ENCODE measurements at regions not wholly inside any gene's neighbourhood (a gene's known extent, or its start where the extent isn't known, plus 50 kb on each side); places are given as distances from the start of the nearest gene placed in this dataset.
"Not testable (repeated sequence)": the region's sequence is repeated elsewhere in the genome, so short reads cannot be mapped to it uniquely, and the experiment has no call there.

DNA sequence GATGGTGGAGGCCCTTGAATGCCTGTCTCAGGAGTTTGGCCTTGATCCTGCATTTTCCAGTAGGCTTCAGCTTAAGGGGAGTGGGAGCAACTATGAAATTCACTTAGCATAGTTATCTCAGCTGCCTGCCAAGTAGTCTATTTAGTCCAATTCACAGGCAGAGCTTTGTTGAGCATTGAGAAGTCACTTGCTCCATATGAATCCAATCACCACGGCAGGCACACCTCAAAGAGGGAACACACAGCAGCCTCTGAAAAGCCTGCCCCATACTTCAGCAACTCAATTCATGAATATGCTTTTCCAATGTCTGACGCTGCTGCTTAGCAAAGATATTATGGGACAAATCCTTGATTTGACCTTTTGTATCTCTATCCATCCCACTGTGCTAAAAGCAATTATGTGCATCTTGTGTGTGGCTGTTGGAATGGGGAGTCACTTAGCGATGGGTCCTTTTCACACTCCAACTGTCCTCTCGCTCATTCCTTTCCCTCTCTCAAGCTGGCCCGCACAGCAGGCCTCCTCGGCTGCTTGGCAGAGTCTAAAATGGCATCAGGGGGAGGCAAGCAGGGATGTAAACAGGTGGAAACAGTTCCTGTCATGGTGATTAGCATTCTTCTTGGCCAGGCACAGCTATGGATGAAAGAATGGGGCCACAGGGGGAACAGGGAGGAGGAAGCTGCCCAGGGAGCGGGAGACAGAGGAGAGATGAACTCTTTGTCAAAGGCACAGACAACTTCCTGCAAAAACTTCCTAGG is 56.0 kb upstream of the LRPPRC start:
- no peak for DNase-seq

- DNase-seq, result no peak
Measured at GRCh38 chr2:44052584-44052983, 56.8 kb upstream of the LRPPRC start.

DNA sequence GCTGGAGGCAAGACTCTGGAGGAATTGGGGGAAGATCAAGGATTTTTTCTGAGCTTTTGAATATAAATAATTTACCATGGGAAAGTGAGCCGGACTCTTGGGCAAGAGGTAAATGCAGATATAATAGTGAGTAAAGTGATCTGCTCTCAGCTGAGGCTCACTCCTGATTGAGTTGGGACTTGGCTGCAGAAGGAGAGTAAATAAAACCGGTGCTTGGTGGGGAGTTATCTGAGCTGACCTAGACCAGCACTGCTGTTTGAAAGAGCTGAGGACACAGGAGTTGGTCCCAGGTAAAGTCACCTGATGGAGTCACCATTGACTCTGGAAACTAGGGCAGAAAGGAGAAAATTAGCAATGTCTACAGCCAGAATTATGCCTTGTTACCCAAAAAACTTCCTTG is 57.3 kb upstream of the LRPPRC start:
- no peak for DNase-seq

GRCh38 chr2:44053456-44053855 is 57.7 kb upstream of the LRPPRC start:
- DNase-seq, result no peak

DNA sequence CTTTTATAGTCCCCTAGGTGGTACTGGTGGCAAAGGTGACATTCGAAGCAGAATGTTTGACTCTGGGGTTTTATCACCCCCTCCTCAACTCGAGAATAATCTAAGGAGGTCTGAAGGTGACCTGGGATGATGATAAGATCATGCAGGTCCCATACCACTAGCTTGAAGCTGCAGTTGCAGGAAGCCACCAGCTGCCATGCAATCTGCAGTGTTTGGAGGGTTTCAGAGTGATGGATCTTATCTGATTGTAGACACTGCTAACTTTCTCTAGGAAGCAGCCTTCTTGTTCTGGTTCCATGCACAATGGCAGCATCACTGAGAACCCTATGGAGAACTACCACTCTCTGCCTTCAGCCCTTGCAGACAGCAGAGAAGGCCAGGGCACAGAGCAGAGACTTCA is 59.4 kb upstream of the LRPPRC start:
- no peak for DNase-seq

GRCh38 chr2:44055664-44056063 is 59.9 kb upstream of the LRPPRC start:
- no peak for DNase-seq

- no peak for DNase-seq
Measured at GRCh38 chr2:44056947-44057346, 61.2 kb upstream of the LRPPRC start.

- not testable (repeated sequence) for DNase-seq
Measured at GRCh38 chr2:44060286-44060685, 64.5 kb upstream of the LRPPRC start.

DNA sequence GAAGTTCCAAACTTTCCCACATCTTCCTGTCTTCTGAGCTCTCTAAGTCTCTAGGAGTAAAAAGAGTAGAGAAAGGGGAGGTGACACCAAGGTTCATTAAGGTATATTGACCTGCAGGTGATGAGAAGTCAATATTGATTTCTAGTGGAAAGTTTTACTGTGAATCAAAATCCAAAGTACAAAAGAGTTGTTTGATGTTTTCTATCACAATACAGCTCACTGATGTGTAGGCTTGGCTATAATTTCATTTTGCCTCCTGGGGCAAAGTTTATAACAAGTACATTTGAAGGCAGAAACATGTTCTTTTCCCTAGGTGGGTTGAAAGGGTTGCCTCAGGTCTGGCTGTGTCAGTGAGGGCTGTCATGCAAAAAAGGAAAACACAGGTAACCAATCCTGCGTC is 65.2 kb upstream of the LRPPRC start:
- no peak for DNase-seq

GRCh38 chr2:44061469-44061868 is 65.7 kb upstream of the LRPPRC start:
- no peak for DNase-seq

DNA sequence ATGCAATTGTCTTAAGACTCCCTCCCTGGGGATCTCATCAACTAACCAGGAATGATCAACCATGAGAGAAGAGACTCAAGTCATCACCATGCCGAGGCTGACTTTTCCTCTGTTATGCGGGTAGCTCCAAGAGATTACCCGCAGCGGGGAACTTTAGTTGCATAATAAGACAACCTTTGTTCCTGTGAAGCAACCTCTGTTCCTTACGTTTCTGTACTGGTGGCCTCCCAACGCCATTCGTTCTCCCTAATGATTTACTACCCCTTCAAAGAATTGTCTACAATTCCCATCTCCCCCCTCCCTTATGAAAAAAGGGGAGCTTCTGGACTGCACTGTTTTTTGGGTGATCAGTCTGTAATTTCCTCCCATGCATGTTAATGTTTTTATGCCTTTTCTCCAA is 66.1 kb upstream of the LRPPRC start:
- DNase-seq, result no peak

GRCh38 chr2:44063033-44063432 is 67.2 kb upstream of the LRPPRC start:
- no peak for DNase-seq

- DNase-seq, result not testable (repeated sequence)
Measured at GRCh38 chr2:44064281-44064680, 68.5 kb upstream of the LRPPRC start.

GRCh38 chr2:44067012-44067790 is 71.4 kb upstream of the LRPPRC start:
- not testable (repeated sequence) for DNase-seq

DNA sequence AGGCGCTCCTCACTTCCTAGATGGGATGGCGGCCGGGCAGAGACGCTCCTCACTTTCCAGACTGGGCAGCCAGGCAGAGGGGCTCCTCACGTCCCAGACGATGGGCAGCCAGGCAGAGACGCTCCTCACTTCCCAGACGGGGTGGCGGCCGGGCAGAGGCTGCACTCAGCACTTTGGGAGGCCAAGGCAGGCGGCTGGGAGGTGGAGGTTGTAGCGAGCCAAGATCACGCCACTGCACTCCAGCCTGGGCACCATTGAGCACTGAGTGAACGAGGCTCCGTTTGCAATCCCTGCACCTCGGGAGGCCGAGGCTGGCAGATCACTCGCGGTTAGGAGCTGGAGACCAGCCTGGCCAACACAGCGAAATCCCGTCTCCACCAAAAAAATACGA is 72.0 kb upstream of the LRPPRC start:
- not testable (repeated sequence) for DNase-seq

- DNase-seq, result no peak
Measured at GRCh38 chr2:44071454-44072046, 75.8 kb upstream of the LRPPRC start.

DNA sequence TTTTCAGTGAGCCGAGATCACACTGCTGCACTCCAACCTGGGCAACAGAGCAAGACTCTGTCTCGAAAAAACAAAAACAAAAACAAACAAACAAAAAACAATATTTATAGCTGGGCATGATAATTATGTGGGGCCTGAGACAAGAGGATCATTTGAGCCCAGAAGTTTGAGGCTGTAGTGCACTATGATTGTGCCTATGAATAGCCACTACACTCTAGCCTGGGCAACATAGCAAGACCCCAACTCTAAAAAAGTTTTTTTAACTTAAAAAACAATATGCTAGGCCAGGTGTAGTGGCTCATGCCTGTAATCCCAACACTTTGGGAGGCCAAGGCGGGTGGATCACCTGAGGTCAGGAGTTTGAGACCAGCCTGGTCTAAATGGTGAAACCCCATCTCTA is 77.9 kb upstream of the LRPPRC start:
- not testable (repeated sequence) for DNase-seq

DNA sequence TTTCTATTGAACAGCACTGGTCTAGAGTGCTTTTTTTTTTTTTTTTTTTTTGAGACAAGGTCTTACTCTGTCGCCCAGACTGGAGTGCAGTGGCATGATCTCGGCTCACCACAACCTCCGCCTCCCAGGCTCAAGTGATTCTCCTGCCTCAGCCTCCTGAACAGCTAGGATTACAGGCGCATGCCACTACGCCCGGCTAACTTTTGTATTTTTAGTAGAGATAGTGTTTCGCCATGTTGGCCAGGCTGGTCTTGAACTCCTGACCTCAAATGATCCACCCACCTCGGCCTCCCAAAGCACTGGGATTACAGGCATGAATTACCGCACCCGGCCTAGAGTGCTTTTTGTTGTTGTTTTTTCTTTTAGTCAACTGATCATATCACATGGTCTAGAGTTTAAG is 79.0 kb upstream of the LRPPRC start:
- not testable (repeated sequence) for DNase-seq

GRCh38 chr2:44075541-44075940 is 79.8 kb upstream of the LRPPRC start:
- DNase-seq, result no peak

DNA sequence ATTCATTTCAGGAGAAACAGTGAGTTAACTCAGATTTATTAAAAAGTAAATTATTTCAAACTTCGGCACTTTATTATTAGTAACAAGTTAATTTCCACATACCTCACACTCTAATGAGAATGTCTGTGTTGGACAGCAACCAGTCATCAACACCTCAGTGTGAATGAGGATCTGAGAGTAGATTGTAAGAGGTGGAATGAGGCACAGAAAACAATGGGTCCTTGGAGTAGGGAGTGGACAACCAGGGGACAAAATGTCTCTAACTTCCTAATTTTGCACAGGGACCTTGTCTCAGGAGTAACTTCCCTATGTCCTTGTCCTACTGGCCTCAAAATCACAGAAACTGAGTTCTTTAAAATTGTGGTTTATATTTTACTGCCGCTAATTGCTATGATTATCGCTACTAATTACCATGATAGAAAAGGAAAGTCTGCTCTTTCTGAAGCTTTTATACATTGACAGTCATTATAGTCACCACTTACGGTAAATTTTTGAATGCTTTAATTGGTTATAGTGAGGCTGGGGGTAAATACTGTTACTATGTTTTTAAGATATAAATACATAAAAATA is 82.2 kb upstream of the LRPPRC start:
- no peak for DNase-seq

DNA sequence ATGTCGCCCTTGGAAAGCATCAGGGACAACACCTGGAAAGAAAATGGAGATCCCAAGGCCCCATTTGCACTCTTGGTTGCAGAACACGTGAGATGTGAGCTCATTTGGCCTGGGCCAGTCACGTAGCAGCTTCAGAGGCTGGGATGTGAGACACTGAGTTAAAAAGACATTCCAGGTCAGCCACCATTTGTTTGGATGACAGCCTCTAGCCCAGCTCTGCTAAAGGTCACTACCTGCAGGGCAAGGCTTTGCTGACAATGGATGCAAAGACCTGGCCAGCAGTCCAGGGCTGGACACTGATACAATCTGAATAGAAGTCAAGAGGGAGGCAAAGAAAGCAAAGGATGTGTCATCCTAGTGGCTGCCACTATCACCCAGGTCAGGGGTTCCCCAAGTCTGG is 83.9 kb upstream of the LRPPRC start:
- no peak for DNase-seq

DNA sequence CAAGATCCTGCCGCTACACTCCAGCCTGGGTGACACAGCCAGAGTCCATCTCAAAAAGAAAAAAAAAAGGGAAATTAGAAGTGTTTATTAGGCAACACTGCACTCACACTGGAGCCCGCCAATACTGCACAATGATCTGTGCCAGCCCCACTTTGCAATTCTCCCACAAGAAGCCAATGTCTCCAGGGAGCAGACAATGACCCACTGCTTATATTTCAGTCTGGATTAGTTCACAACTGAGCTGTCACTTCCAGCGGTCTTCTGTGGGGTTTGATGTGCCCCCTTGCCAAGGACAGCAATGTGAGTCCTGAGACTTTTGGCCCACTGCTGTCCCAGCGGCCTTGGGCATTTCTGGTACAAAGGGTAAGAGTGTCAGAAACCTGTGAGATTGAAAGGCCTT is 85.6 kb upstream of the PPM1B start:
- no peak for DNase-seq

GRCh38 chr2:44084850-44085249 is 83.8 kb upstream of the PPM1B start:
- no peak for DNase-seq

DNA sequence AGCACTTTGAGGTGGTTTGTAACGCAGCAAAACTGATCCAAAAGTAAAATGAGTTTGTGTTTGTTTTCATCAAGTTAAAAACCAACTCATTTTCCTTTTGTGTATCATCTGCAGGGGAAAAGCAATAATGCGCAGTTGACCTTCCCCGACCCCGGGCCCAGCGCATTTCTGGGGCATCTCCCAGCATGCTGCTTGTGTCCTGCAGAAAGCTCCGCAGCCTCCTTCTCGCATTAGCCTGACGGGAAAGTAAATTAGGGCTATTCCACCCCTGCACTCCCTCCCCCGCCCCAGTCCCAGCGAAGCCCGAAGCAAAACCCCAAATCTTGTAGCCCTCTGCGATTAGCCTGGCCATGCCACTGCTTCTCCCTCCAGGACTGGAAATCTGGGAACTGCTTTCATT is 82.0 kb upstream of the PPM1B start:
- DNase-seq, result no peak
